ENCODE measurements at regions not wholly inside any gene's neighbourhood (a gene's known extent, or its start where the extent isn't known, plus 50 kb on each side); places are given as distances from the start of the nearest gene placed in this dataset.

DNA sequence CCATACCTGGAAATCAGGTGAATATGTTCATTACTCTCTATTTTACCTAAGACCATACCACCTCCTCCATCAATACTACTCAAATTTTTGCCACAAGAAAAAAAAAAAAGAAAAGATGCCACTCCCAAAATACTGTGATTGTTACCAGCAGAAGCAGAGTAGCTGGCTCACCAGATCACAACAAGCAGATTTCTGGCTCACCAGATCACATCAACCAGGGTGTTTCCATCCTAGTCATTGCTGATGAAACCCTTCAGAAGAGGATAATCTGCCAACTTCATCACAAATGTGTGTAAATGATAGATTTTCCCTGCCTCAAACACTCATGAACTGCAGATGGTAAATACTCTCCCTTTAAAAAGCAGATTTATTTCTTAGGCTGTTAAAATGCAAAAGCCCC is 109.7 kb upstream of the NAMPT start:
- intact Hi-C loops (cut with DNase I; ENCODE audit: low total_unique reads) = no loop called here
- TF ChIP-seq, protein P1, sequence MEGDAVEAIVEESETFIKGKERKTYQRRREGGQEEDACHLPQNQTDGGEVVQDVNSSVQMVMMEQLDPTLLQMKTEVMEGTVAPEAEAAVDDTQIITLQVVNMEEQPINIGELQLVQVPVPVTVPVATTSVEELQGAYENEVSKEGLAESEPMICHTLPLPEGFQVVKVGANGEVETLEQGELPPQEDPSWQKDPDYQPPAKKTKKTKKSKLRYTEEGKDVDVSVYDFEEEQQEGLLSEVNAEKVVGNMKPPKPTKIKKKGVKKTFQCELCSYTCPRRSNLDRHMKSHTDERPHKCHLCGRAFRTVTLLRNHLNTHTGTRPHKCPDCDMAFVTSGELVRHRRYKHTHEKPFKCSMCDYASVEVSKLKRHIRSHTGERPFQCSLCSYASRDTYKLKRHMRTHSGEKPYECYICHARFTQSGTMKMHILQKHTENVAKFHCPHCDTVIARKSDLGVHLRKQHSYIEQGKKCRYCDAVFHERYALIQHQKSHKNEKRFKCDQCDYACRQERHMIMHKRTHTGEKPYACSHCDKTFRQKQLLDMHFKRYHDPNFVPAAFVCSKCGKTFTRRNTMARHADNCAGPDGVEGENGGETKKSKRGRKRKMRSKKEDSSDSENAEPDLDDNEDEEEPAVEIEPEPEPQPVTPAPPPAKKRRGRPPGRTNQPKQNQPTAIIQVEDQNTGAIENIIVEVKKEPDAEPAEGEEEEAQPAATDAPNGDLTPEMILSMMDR (IDR thresholded peaks at IDR 0.05) = no peak
- no peak for TF ChIP-seq POLR2A (IDR thresholded peaks at IDR 0.05)
- DNase-seq (ENCODE audit: low spot score in 2 of 2) = no peak
- no peak overlapping the region for H3K4me3 ChIP-seq (ENCODE audit: low read depth, poor library complexity, severe bottlenecking)

DNA sequence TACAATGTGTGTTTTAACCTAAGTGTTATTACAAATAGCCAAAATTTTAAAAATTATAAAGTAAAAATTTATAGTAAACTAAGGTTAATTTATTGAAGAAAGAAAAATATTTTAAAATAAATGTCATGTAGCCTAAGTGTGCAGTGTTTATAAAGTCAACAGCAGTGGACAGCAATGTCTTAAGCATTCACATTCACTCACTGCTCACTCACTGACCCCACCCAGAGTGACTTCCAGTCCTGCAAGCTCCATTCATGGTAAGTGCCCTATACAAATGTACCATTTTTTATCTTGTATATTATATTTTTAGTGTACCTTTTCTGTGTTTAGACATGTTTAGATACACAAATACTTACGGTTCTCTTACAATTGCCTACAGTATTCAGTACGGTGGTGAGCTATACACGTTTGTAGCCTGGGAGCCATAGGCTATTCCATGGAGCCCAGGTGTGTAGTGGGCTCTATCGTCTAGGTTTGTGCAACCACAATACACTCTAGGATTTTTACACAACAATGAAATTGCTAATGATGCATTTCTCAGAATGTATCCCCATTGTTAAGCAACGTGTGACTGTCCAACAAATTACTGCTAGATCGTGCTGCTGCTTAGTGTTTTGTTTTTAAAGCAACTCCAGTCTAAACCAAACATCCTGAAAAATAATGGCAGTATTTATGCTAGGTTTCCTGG is 108.9 kb upstream of the NAMPT start:
- intact Hi-C loops (cut with DNase I; ENCODE audit: low total_unique reads) = no loop called here
- WGBS, 2 donors = 77 to 78% methylated on average over 6 of the region's 6 CpGs
- H3K4me3 ChIP-seq (ENCODE audit: low read depth, poor library complexity, severe bottlenecking) = no peak overlapping the region
- TF ChIP-seq, protein P1 (IDR thresholded peaks at IDR 0.05) = no peak
- no peak for TF ChIP-seq POLR2A (IDR thresholded peaks at IDR 0.05)
- no peak for DNase-seq (ENCODE audit: low spot score in 2 of 2)

DNA sequence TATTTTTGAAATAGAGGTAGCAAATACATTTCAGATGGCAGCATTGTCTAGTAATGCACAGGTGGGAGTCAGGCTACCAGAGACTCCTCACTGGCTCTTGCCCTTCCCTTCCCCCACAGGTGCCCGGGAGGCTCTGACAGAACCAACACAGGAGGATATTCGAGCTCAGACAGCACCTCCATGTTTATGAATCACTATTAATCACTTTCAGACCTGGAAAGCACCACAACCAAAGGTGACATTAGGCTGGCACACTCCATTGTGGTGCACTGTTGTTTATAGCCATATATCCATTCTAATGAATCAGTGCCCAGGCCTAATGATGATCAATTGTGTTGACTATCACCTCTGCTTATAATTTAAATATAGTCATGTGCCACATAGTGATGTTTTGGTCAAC is 107.8 kb upstream of the NAMPT start:
- intact Hi-C loops (cut with DNase I; ENCODE audit: low total_unique reads) = no loop called here
- H3K4me3 ChIP-seq (ENCODE audit: low read depth, poor library complexity, severe bottlenecking) = no peak overlapping the region
- TF ChIP-seq POLR2A (IDR thresholded peaks at IDR 0.05) = no peak
- TF ChIP-seq, protein P1 (IDR thresholded peaks at IDR 0.05) = no peak
- 45 to 53% methylated on average over 2 of the region's 2 CpGs for WGBS, 2 donors
- DNase-seq (ENCODE audit: low spot score in 2 of 2) = no peak

DNA sequence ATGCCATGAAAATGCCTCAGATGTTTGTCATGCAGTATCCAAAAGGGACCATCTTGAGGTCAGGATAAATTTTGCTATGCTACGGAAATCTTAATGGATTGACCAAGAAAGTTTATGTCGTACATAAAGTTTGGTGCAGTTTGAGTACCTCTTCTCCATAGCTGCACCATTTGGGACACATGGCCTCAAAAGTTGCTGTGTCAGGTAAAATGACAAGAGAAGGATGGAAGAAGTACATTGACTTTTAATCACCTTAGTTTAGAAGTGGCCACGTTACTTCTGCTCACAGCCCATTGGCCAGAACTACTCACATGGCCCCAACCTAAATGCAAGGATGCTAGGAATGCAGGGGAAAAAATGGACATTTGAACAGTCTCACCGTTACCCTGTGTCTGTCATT is 107.4 kb upstream of the NAMPT start:
- intact Hi-C loops (cut with DNase I; ENCODE audit: low total_unique reads) = no loop called here
- TF ChIP-seq POLR2A (IDR thresholded peaks at IDR 0.05) = no peak
- TF ChIP-seq, protein P1 (IDR thresholded peaks at IDR 0.05) = no peak
- no peak overlapping the region for H3K4me3 ChIP-seq (ENCODE audit: low read depth, poor library complexity, severe bottlenecking)
- DNase-seq (ENCODE audit: low spot score in 2 of 2) = no peak
- whole genome bisulfite sequencing, 2 donors = 89 to 94% methylated on average over 4 of the region's 4 CpGs

DNA sequence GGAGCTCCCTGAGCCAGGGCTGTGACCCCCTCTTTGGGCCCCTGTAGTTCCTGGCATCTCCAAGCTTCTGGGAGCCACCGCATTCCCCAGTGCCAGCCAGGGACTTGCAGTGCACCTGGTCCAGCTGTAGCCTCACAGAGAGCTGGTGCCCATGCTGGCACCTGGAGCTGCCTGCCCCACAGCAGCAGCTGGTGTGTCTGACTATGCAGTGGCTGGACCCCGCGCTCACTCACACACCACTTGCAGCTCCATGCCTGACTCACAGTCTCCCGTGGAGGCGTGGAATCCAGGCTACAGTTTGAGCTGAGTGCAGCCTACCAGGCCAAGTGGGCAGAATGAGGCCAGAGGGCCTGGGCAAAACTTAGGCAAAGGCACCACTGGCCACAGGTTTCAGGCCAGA is 102.2 kb upstream of the NAMPT start:
- 98 to 100% methylated on average over 4 to 5 of the region's 5 CpGs for WGBS, 2 donors
- intact Hi-C loops (cut with DNase I; ENCODE audit: low total_unique reads) = no loop called here
- no peak for DNase-seq (ENCODE audit: low spot score in 2 of 2)
- TF ChIP-seq, protein P1 (IDR thresholded peaks at IDR 0.05) = no peak
- no peak for TF ChIP-seq POLR2A (IDR thresholded peaks at IDR 0.05)
- no peak overlapping the region for H3K4me3 ChIP-seq (ENCODE audit: low read depth, poor library complexity, severe bottlenecking)

DNA sequence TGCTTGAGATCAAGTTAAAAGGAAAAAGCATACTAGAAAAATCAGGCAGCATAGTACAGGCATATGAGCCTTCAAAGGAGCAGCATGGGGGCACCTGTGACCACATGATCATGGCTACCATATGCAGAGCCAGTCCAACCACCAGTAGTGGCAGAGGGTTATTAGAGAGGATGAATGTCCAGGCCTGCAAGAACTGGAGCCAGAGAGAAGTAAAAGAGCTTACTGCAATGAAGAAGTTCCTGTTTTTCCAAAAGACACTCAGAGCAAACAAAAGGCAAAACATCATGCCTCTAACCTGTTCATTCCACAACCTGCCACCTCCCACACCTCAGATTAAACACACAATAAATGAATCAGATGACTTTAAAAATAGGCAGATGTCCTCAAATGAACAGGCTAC is 99.6 kb upstream of the NAMPT start:
- TF ChIP-seq POLR2A (IDR thresholded peaks at IDR 0.05) = no peak
- TF ChIP-seq, protein P1 (IDR thresholded peaks at IDR 0.05) = no peak
- H3K4me3 ChIP-seq (ENCODE audit: low read depth, poor library complexity, severe bottlenecking) = no peak overlapping the region

More for the DNA sequence above, 99.6 kb upstream of the NAMPT start:
- no peak for DNase-seq (ENCODE audit: low spot score in 2 of 2)
- intact Hi-C loops (cut with DNase I; ENCODE audit: low total_unique reads) = no loop called here
